GM19099 (cell line): ENCODE measurements at regions not wholly inside any gene's neighbourhood (a gene's known extent, or its start where the extent isn't known, plus 50 kb on each side); places are given as distances from the start of the nearest gene placed in this dataset.
A peak's percentile ranks its signal among the peaks of the same experiment; 100 is the strongest.

Source experiments
- POLR2A ChIP-seq: IDR thresholded peaks from 3 replicates; pipeline ENCODE4 v1.6.1; 2011; ENCODE audit warnings: low read depth; ENCODE audit not compliant: insufficient read length; ENCODE audit errors: extremely low read depth

DNA sequence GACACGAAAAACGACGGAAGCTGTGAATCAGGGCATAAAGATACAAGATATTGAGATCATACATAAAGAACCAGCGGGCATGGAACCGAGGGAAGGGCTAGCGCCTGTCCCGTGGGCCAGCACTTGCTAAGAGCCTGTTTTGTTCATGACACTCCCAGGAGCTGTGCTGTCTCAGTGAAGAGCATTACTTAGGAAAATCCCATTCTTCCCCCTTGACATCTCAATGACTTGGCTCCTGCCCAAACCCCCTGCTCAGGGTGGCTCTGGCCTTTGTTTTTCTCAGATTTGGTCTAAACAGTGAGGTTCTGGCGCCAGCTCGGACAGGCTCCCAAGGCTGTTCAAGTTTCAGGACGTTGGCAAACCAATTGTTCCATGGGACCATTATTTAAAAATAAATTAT, 79.1 kb upstream of the SEC14L1 start:
- TF ChIP-seq POLR2A: no peak

DNA sequence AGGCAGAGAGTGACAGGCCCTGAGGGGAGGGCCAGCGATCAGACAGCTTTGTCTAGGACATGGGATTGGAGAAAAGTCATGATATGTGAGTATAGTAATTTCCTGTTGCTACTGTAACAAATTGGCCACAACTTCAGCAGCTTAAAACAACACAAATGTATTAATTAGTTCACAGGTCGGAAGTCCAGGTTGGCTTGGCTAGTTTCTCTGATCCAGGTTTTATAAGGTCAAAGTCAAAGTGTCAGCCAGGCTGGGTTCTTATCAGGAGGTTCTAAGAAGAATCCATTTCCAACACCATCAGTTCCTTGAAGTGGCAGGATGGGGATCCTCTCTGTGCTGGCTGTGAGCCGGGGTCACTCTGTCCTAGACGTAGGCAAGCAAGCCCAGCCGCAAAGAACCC, 76.2 kb upstream of the SEC14L1 start:
- no peak for TF ChIP-seq POLR2A

DNA sequence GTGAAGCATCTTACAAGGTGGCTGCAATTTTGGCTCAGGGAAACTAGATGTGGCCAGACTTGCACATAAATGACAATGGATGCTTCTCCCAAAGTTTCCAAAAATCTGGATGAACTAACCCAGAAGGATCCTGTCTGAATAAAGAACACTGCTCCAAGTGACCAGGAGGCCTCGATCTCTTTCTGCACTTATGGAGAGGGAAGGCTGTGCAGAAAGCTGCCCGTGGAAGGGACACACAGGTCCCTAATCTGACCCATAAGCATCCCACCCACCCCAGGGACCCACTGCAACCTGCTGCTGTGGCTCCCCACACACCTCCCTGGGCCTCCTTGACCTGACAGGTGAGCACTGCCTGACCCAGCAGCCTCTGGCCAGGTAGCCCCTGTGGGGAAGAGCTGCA, 74.6 kb upstream of the SEC14L1 start:
- no peak for TF ChIP-seq POLR2A

DNA sequence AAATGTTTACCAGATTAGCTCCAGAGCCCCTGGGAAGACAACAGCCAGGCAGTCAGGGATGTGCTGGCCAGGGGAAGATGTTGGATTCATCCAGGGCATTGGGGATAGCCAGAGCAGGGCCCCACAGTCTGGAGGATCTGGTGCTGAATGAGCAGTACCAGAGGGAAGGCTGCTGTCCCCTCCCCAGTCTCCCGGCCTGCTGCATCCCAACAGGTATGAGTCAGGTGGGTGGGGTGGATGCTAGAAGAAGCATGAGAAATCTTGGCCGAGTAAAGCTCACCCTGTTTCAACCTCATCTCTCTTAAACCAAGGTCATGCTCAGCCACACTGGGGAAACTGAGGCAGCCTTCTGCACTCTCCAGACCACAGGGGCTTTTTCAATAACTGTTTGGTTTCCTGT, 71.9 kb upstream of the SEC14L1 start:
- TF ChIP-seq POLR2A: no peak

DNA sequence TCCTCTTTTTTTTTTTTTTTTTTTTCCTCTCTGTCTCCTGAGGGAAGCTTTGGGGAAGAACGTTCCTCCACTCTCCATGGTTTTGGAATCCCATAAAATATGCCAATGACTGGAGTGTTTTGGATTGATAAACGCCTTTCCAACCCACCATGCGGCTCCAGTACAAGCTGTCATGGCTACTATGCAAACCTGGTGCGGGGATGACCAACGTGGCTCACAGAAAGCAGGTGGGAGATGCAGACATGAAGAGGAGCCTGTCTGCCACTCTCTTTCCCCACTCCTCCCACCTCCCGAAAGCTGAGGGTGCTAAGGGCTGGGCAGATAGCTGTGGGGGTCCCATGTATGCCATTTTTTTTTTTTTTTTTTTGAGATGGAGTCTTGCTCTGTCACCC, 69.9 kb upstream of the SEC14L1 start:
- TF ChIP-seq POLR2A: no peak

DNA sequence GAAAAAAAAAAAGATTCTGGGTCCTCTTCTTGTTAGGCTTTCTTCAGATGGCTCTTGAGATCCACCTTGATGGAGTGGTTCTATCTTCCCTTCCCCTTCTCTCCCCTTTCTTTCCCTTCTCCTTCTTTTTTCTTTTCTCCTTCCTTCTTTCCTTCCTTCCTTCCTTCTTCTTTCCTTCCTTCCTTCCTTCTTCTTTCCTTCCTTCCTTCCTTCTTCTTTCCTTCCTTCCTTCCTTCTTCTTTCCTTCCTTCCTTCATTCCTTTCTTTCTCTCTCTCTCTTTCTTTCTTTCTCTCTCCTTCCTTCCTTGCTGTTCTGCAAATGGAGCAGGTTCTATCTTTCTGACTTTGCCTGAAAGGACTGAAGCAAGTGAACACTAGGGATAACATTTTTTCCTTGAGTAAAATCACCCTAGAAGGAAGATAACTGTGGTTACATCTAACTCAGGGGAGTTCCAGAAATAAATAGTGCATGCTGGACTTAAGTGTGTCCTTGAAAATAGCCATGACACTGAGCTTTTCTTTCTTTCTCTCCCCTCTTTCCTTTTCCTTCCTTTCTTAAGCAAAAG, 68.8 kb upstream of the SEC14L1 start:
- TF ChIP-seq POLR2A: no peak

DNA sequence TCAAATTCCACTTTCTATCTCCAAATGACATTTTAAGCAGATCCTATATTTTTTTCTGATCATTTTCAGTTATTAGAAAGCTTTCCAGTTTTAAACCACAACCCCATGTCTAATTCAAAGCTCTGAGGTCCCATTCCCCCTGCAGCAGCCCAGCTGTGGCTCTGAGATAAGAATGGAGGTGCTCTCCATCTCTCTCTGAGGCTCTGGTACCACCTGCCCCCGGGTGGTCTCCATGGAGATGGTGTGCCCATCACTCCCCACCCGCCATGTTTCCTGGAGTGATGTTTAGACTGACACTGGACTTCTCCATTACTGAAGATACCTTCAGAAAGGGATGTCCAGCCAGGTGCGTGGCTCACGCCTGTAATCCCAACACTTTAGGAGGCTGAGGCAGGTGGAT, 68.1 kb upstream of the SEC14L1 start:
- TF ChIP-seq POLR2A: no peak

DNA sequence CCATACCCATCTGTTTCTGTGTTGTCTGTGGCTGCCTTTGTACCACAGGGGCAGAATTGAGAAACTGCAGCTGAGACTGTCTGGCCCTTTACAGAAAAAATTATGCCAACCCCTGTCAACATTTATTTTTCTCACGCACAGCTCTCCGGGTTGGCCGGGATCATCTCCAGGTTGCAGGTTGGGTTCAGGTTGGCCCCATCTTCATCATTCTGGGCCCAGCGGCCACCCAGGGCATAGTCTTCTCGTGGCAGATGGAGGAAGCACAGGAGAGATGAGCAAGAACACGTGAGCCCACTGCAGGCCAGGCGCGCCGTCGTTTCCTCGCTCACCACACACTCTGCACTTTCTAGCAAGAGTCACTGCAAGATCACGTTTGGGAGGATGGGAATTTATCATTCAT, 66.1 kb upstream of the SEC14L1 start:
- TF ChIP-seq POLR2A: no peak

DNA sequence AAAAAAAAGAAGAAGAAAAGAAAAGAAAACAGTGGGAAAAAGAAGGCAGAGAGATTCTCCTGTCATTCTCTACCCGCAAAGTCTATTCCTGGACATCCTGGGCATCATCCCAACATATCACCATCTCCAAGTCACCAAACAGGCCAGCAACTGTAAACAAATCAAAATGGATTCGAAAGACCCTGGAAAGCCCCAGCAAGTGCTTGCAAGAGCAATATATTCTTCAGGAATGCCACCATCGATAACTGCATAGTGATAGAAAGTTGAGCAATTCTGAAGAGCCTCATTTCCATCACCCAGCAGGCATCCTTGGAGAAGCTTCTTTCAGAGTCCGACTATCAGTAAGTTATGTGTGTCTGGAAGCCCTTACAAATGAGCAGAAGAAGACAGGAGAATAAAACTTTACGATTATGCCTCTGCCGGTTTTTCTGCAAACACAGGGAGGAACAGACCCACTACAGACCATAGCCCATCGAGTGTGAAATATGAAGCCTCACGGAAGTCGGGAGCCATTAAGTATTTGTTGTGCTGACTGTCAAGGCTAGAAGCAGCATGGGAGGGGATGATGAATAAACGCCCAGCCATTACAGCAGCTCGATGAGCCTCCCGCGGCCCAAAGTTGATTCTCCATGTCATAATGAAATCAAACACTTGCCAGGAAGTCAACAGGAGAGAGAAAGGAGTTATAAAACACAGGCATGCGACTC, 64.5 kb upstream of the SEC14L1 start:
- TF ChIP-seq POLR2A: no peak

DNA sequence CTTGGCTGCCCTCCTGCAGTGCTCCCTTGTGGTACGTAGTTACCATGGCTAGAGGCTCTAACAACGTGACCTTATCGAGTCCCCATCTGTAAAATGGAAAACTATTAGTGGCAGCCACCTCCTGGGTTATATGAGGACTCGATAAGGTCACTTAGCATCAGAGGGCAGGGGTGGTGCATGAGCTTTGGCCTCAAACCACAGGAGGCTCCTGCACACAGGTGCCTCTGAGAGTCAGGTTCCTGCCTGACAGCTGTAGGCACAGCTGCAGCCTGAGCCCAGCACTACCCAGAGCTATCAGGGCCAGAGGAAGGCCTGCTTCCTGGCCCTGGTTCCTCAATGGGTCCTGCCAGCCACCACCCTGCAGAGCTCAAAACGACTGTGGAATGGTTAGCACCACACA, 57.2 kb upstream of the SEC14L1 start:
- TF ChIP-seq POLR2A: no peak

DNA sequence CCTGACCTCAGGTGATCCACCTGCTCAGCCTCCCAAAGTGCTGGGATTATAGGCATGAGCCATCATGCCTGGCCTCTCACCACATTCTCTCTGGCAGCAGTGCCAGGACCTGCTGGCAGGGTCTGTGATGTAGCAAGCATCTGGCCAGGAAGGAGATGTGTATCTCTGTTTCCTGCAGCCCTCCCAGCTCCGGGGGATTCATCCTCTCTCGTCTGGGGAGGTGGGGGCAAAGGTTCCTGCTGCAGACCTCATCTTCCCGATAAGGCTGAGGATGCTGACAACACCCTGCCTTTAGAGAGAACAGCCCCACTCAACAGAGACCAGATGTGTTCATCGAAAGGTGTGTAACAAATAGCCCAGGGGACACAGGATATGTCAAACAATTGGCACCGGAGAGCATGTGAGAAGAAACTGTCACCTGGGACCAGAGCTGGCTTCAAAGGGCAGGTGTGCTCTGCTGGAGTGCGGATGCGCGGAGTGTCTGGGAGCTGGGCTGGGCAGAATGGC, 54.8 kb upstream of the SEC14L1 start:
- no peak for TF ChIP-seq POLR2A

DNA sequence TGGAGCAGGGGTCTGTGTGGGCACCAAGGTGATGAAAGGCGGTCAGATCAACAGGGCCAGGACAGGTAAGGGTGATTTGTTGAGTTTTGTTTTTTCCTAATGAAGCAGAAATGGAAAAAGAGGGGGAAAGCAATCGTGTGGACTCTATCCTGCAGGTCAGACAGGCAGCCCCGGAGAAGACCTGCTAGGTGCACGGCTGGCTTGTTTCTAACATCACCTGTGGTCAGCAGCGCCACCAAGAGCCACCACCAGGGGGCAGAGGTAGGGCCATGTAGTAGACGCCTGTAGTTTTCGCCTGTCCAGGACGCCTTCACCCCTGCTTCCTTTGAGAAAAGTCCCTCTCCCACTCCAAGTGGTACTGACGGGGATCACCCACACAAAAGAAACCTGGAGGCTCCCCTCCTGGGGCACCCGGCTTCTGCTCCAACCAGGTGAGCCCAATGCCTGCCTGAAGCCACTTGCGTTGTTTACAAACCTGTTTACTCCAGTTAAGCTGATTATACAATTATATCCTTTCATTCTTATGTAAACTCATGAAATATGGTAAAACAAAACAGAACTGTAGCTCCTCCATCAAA, 54.2 kb upstream of the SEC14L1 start:
- TF ChIP-seq POLR2A: no peak

DNA sequence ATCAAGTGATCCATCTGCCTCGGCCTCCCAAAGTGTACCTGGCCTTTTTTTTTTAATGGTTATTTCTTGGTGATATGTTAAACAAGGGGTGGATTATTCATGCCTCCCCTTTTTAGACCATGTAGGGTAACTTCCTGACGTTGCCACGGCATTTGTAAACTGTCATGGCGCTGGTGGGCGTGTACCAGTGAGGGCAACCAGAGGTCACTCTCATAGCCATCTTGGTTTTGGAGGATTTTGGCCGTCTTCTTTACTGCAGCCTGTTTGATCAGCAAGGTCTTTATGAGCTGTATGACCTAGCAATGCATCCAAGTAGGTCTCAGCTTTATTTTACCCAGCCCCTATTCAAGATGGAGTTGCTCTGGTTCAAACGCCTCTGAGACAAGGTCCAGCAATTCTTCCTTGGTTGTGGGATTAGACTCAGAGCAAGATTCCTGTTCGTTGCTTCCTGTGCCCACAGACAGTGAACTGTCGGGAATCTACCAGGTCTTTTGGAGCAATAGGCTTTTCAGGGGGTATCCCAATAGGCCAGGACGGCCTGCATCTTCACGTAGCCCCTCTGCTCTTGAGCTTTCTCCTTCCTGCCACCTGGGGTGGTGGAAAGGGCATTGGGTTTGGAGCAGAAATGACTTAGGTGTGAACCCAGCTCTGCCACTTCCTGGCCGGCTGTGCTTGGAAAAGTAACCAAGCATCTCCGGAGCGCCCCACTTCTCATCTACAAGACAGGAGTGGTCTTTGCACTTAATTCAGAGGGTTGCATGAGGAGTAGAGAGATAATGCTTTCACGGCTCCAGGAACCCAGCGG, 52.9 kb upstream of the SEC14L1 start:
- TF ChIP-seq POLR2A: no peak

DNA sequence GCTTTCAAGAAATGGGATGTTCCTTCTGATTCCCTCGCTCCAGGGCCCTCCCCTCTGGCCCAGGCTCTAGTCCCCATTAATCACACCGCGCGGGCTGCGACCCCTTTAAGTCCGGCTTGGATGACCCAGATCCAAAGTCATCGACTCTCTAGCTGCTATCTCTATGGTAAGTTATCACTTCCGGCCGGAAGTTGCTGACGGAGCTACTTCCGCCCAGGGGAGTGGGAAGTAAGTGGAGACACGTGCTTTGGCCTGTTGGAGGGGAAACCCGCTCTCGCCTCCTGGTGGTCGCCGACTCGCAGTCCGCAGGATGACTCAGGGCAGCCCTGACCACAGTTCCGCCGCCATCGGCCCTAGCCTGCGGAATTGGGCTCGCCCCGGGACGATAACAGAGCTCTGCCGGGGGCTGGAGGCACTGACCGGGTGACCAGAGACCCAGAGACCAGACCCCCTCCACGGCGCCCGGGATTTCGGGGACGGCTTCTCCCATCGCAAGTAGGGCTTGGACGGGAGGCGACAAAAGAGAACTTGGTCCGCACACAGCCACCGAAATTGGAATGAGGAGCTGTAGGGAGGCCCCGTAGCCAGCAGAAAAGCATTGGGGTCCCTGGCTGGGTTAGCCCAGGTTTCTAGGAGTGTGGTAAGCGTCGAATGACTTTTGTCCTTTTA, 52.2 kb upstream of the SEC14L1 start:
- peak; percentile 84 for TF ChIP-seq POLR2A

DNA sequence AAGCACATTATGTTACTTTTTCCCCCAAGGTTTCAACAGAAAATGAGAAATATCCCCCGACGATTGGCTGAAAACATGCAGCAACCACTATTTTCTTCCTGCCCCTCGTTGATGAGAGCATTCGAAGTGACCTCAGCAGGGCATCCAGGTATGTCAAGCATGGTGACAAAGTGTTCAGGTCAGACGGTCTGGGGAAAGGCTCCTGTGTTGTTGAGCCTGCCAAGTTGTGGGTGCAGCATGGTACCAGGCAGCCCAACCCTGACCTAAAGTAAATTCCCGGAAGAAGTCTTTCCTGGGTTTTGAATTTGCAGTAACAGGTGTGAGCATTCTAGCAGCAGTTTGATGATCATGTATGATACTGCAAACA, 51.7 kb upstream of the SEC14L1 start:
- no peak for TF ChIP-seq POLR2A

DNA sequence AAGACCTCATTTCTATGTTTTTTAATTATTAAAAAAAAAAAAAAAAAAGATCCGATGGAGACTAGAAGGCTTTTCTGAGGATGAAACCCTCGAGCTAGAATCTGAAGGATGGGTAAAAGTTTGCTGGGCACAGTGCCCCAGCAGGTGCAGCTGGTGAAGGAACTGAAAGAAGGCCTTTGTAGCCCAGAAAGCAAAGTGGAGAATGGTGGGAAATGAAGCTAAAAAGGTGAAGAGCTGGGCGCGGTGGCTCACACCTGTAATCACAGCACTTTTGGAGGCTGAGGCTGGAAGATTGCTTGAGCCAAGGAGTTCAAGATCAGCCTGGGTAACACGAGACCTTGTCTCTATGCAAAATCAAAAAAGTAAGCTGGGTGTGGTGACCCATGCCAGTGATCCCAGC, 50.3 kb upstream of the SEC14L1 start:
- no peak for TF ChIP-seq POLR2A
